ENCODE measurements at regions not wholly inside any gene's neighbourhood (a gene's known extent, or its start where the extent isn't known, plus 50 kb on each side); places are given as distances from the start of the nearest gene placed in this dataset.
"Not testable (repeated sequence)": the region's sequence is repeated elsewhere in the genome, so short reads cannot be mapped to it uniquely, and the experiment has no call there.

- H3K4me1 ChIP-seq = peaks cover 59% of the 10 kb centered on the region
- 0 out of 2 replicates have a peak overlapping the region, but pooled peaks have one; percentile 0 for H3K27ac ChIP-seq
- no peaks in the 10 kb centered on the region for H4K20me1 ChIP-seq
- H3K4me2 ChIP-seq = no peak overlapping the region
- H3K4me3 ChIP-seq = no peak overlapping the region
- H3K36me3 ChIP-seq = no peaks in the 10 kb centered on the region
- H3K9ac ChIP-seq = no peak overlapping the region
- no peaks in the 10 kb centered on the region for H3K27me3 ChIP-seq
- H3K9me3 ChIP-seq = no peaks in the 10 kb centered on the region
- no peak for TF ChIP-seq Cebpa-rat (IDR thresholded peaks at IDR 0.05)
Measured at GRCh38 chr17:14557480-14557879, 256.6 kb downstream of the HS3ST3B1 start.

GRCh38 chr17:14553847-14554246 is 253.0 kb downstream of the HS3ST3B1 start:
- no peak overlapping the region for H3K9ac ChIP-seq
- H4K20me1 ChIP-seq = no peaks in the 10 kb centered on the region
- no peak overlapping the region for H3K4me2 ChIP-seq
- no peak overlapping the region for H3K4me3 ChIP-seq
- no peaks in the 10 kb centered on the region for H3K36me3 ChIP-seq
- H3K27me3 ChIP-seq = no peaks in the 10 kb centered on the region
- H3K9me3 ChIP-seq = peaks cover 8% of the 10 kb centered on the region; the same call in 1 of the 2 replicates
- peaks cover 46% of the 10 kb centered on the region for H3K4me1 ChIP-seq
- no peak for TF ChIP-seq Cebpa-rat (IDR thresholded peaks at IDR 0.05)
- no peak overlapping the region for H3K27ac ChIP-seq

DNA sequence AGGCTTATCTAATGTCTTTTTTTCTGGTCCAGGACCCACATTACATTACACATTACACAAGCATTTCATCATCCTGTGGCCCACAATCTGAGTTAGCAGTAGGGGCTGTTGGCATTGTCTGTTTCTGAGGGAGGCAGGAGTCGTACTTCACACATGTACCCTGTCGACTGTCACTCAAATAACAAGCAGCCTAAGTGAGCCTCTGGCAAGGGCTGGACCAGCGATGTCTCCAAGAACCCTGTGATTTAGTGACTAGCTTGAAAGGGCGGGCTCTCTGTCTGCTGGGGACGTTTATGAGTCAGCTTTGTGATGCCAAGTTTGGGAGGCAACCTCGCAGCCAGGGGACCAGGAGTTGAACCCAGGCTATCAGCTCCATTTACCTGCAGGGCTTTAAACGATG is 251.4 kb downstream of the HS3ST3B1 start:
- Histone ChIP-seq H3K9me3 (peaks cover 8% of the 10 kb centered on the region; the same call in 1 of the 2 replicates), H3K27me3 (no peaks in the 10 kb centered on the region), H3K4me1 (peaks cover 35% of the 10 kb centered on the region), H3K4me2 (no peak overlapping the region), H4K20me1 (no peaks in the 10 kb centered on the region), H3K4me3 (no peak overlapping the region), H3K27ac (no peak overlapping the region), H3K36me3 (no peaks in the 10 kb centered on the region), H3K9ac (no peak overlapping the region)
- no peak for TF ChIP-seq Cebpa-rat (IDR thresholded peaks at IDR 0.05)

DNA sequence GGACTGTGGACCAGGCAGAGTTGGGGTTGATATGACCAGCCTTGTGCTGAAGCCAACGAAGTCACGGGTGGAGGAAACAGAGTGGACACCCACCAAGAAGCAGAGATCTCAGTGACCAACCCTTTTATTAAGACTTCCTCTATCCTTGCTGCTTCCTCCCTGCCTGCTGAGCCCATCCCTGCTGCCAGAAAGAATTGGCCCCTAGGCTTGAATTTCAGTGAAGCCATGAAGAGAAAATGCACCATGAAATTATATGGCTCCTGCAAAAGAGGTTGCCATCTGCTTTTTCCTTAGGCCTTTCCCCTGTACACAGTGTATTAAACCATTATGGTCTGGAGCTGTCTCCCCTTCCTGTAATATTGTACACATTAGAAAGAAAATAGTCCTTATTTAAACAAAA is 246.7 kb downstream of the HS3ST3B1 start:
- no peak for TF ChIP-seq Cebpa-rat (IDR thresholded peaks at IDR 0.05)
- Histone ChIP-seq H3K4me1 (peaks cover 40% of the 10 kb centered on the region), H3K9ac (no peak overlapping the region), H3K4me2 (peak overlapping the region; percentile 49), H3K27me3 (no peaks in the 10 kb centered on the region), H3K4me3 (no peak overlapping the region), H3K27ac (no peak overlapping the region), H3K36me3 (no peaks in the 10 kb centered on the region), H4K20me1 (no peaks in the 10 kb centered on the region), H3K9me3 (peaks cover 13% of the 10 kb centered on the region; the same call in 1 of the 2 replicates)

- H3K27ac ChIP-seq = no peak overlapping the region
Measured at GRCh38 chr17:14547016-14547415, 246.1 kb downstream of the HS3ST3B1 start.

DNA sequence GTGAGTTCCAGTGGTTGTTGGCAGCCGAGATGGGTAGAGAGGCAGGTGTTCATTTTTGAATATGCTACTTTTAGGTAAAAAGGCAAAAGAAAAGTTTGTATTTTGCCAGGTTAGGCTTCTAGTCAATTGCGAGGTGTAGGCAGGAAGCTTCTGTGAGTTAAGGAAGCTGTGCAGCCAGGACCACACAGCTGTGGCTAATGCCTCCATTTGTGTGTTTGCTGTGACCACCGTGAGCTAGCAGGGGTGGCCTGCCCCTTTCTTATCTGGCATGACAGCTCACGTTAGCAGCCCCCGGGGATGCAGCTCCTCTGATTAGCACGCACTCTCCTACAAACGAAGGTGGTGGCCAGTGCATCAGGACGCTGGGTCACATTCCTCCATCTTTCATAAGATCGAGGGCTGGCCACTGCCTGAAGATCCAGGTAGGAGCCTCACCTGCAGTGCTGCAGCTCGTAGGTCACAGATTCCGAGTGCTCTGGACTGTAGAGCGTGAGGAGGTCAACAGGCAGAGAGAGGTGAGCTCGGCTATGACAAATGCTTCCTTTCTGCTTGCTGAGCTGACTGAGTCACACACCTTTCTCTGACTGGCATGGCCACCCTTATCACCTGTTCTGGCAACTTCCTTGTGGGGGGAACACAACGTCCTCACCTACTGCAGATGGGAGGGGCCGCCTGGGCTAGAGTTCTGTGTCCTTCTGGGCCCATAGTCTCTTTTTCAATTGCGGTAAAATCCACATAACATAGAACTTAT is 244.4 kb downstream of the HS3ST3B1 start:
- Histone ChIP-seq H3K27me3 (no peaks in the 10 kb centered on the region), H3K4me3 (no peak overlapping the region), H3K4me2 (peak overlapping the region; percentile 17; the same call in 1 of the 2 replicates), H3K9me3 (peaks cover 10% of the 10 kb centered on the region; the same call in 1 of the 2 replicates), H3K4me1 (peaks cover 26% of the 10 kb centered on the region), H4K20me1 (no peaks in the 10 kb centered on the region), H3K36me3 (no peaks in the 10 kb centered on the region), H3K9ac (no peak overlapping the region), H3K27ac (no peak overlapping the region)
- TF ChIP-seq Cebpa-rat (IDR thresholded peaks at IDR 0.05) = no peak

More at GRCh38 chr17:14547016-14547415, 246.1 kb downstream of the HS3ST3B1 start:
- TF ChIP-seq Cebpa-rat (IDR thresholded peaks at IDR 0.05) = no peak
- Histone ChIP-seq H3K9me3 (peaks cover 13% of the 10 kb centered on the region; the same call in 1 of the 2 replicates), H3K36me3 (no peaks in the 10 kb centered on the region), H3K27me3 (no peaks in the 10 kb centered on the region), H3K9ac (no peak overlapping the region), H3K4me2 (peak overlapping the region; percentile 49), H3K4me1 (peaks cover 40% of the 10 kb centered on the region), H3K4me3 (no peak overlapping the region), H4K20me1 (no peaks in the 10 kb centered on the region)

GRCh38 chr17:14541714-14542113 is 240.8 kb downstream of the HS3ST3B1 start:
- no peaks in the 10 kb centered on the region for H4K20me1 ChIP-seq
- no peaks in the 10 kb centered on the region for H3K27me3 ChIP-seq
- H3K4me2 ChIP-seq = no peak overlapping the region
- H3K9ac ChIP-seq = no peak overlapping the region
- peaks cover 7% of the 10 kb centered on the region for H3K4me1 ChIP-seq
- TF ChIP-seq Cebpa-rat (IDR thresholded peaks at IDR 0.05) = no peak
- no peaks in the 10 kb centered on the region for H3K36me3 ChIP-seq
- H3K4me3 ChIP-seq = no peak overlapping the region
- H3K9me3 ChIP-seq = peaks cover 20% of the 10 kb centered on the region; the same call in 1 of the 2 replicates
- no peak overlapping the region for H3K27ac ChIP-seq

DNA sequence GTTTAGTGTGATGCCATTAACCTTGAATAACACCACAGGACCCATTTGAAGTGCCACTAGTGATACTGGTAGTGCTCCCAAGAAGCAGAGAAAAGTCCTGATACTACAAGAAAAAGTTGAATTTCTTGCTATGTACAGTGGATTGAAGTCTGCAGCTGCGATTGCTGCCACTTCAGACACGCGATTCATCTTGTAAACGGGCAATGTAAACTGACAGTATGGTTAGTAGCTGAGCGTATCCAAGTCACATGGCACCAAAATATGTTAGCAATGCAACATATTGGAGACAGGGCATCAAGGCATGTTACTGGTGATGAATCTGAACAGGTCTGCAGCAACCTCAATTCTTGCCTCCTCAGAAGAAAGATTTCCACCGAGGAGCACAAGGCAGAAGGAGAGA is 238.9 kb downstream of the HS3ST3B1 start:
- no peak for TF ChIP-seq Cebpa-rat (IDR thresholded peaks at IDR 0.05)

GRCh38 chr17:14532242-14532641 is 231.4 kb downstream of the HS3ST3B1 start:
- peaks cover 34% of the 10 kb centered on the region for H3K9me3 ChIP-seq
- not testable (repeated sequence) for H3K4me3 ChIP-seq, H4K20me1 ChIP-seq, H3K27me3 ChIP-seq, H3K27ac ChIP-seq, H3K9ac ChIP-seq, H3K4me2 ChIP-seq, H3K4me1 ChIP-seq, H3K36me3 ChIP-seq

More for the DNA sequence above, 238.9 kb downstream of the HS3ST3B1 start:
- Histone ChIP-seq H3K9me3 (peaks cover 20% of the 10 kb centered on the region; the same call in 1 of the 2 replicates), H3K4me1 (no peaks in the 10 kb centered on the region), H3K27me3 (no peaks in the 10 kb centered on the region), H3K27ac (no peak overlapping the region), H3K9ac (no peak overlapping the region), H4K20me1 (no peaks in the 10 kb centered on the region), H3K4me3 (no peak overlapping the region), H3K36me3 (no peaks in the 10 kb centered on the region), H3K4me2 (no peak overlapping the region)

DNA sequence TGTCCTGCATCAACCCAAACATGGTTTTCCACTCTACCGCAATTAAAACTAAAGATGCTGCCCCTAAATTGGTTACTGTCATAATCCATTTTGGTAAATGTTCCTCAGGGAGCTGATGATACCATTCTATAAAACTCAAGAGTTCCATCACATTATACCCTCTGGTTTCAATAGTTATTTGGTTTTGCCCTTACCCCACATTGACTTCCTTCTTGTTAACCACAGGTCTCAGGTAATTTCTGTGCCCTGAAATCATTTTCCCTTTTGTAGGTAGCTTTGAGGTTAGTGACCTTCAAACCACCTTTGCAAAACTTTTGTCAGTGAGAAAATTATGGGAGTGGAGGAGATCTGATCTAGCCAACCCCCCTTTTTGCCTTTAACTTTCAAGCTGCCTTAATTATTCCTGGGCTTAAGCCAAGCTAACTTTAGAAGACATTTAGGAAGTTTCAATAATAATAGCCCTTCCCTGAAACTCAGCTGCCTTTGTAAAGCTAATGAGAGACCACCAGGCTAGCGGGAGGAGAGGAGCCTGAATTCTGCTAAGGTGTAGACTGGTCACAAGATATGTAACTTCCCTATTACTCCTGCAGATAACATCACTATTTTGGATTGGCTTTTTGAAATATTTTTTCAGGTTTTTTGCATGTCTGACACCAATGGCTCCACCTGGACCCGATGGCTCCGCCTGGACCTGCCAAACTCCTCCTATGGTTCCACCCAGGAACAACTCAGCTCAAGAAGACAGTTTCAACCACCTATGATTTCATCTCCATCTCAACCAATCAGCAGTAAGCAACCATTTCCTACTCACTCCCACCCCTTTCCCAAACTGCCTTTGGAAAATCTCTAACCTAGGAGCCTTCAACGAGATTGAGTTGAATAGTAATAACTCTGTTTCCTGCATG is 224.9 kb downstream of the HS3ST3B1 start:
- H4K20me1 ChIP-seq = no peaks in the 10 kb centered on the region
- no peak overlapping the region; the same call in 1 of the 2 replicates for H3K27ac ChIP-seq
- peak overlapping the region; percentile 39 for H3K4me2 ChIP-seq
- no peak for TF ChIP-seq Cebpa-rat (IDR thresholded peaks at IDR 0.05)
- H3K9ac ChIP-seq = no peak overlapping the region
- H3K27me3 ChIP-seq = no peaks in the 10 kb centered on the region
- peaks cover 15% of the 10 kb centered on the region for H3K4me1 ChIP-seq
- H3K9me3 ChIP-seq = peaks cover 10% of the 10 kb centered on the region
- no peaks in the 10 kb centered on the region for H3K36me3 ChIP-seq
- no peak overlapping the region for H3K4me3 ChIP-seq
